OCI-LY7 (cell line): ENCODE measurements at regions not wholly inside any gene's neighbourhood (a gene's known extent, or its start where the extent isn't known, plus 50 kb on each side); places are given as distances from the start of the nearest gene placed in this dataset.
"Not testable (repeated sequence)": the region's sequence is repeated elsewhere in the genome, so short reads cannot be mapped to it uniquely, and the experiment has no call there.

ENCODE experiments used
- BruUV-seq: library from RNA; stranded (reverse); fragments of 400-500 nt; replicated peaks from 2 replicates; lab custom pipeline; 2021; lab: Mats Ljungman, UMichigan
- CTCF ChIA-PET: fragments of 300-600 bp; sonication (Branson Sonifier 250); formaldehyde crosslinking; loops from one replicate; lab custom pipeline; 2022; ENCODE audit warnings: antibody characterized with exemption; ENCODE audit not compliant: unreplicated experiment; lab: Charles Lee
- POLR2A ChIA-PET: fragments of 300-600 bp; sonication (Branson Sonifier 250); formaldehyde crosslinking; loops from one replicate; lab custom pipeline; 2022; ENCODE audit warnings: antibody characterized with exemption; lab: Charles Lee
- DNase-seq: peaks from one replicate; pipeline ENCODE4 v3.0.0-alpha.2; 2015; ENCODE audit warnings: low spot score
- H2AFZ ChIP-seq: fragments of 200-600 bp; sonication (generic), shearing (Covaris generic); 2 replicates; pipeline ENCODE4 v1.6.1; 2014; ENCODE audit warnings: mild to moderate bottlenecking, antibody characterized with exemption, low read length, moderate library complexity
- H3K27ac ChIP-seq: fragments of 200-600 bp; sonication (generic); 2 replicates; pipeline ENCODE4 v1.5.1; 2014; ENCODE audit warnings: mixed run types, low read depth, mild to moderate bottlenecking, moderate library complexity, low read length, inconsistent platforms; ENCODE audit not compliant: poor library complexity, severe bottlenecking
- H3K36me3 ChIP-seq: fragments of 200-600 bp; sonication (generic); 2 replicates; pipeline ENCODE4 v1.6.1; 2014; ENCODE audit warnings: mild to moderate bottlenecking, antibody characterized with exemption, low read length, moderate library complexity, mixed read lengths; ENCODE audit not compliant: insufficient read depth
- H3K4me1 ChIP-seq: fragments of 200-600 bp; sonication (generic); 2 replicates; pipeline ENCODE4 v1.5.1; 2014; ENCODE audit warnings: mild to moderate bottlenecking, low read length; ENCODE audit not compliant: insufficient read depth, poor library complexity, severe bottlenecking
- H3K4me2 ChIP-seq: fragments of 200-600 bp; sonication (generic); 2 replicates; pipeline ENCODE4 v1.6.1; 2014; ENCODE audit warnings: mild to moderate bottlenecking, low read length
- H3K4me3 ChIP-seq: fragments of 200-600 bp; sonication (generic); 2 replicates; pipeline ENCODE4 v1.5.1; 2014; ENCODE audit warnings: mild to moderate bottlenecking, low read depth, low read length; ENCODE audit not compliant: poor library complexity, severe bottlenecking
- H3K79me2 ChIP-seq: fragments of 200-600 bp; sonication (generic); 2 replicates; pipeline ENCODE4 v1.6.1; 2016; ENCODE audit warnings: low read depth, mild to moderate bottlenecking, low read length, moderate library complexity, mixed read lengths; ENCODE audit not compliant: insufficient read depth
- H3K9me2 ChIP-seq: fragments of 200-600 bp; sonication (generic); 2 replicates; pipeline ENCODE4 v1.6.1; 2016; ENCODE audit warnings: mild to moderate bottlenecking, low read length, mixed read lengths; ENCODE audit not compliant: insufficient read depth
- H3K9me3 ChIP-seq: fragments of 200-600 bp; sonication (generic); 2 replicates; pipeline ENCODE4 v1.6.1; 2014; ENCODE audit warnings: mild to moderate bottlenecking, mixed run types, low read length, mixed read lengths
- H4K20me1 ChIP-seq: fragments of 200-600 bp; sonication (generic); 2 replicates; pipeline ENCODE4 v1.6.1; 2014; ENCODE audit warnings: mild to moderate bottlenecking, antibody characterized with exemption, low read length, moderate library complexity, mixed read lengths; ENCODE audit not compliant: insufficient read depth
- CTCF ChIP-seq: fragments of 200-600 bp; sonication (generic); conservative IDR thresholded peaks from 2 replicates; pipeline ENCODE4 v1.5.1; 2014; ENCODE audit warnings: mild to moderate bottlenecking, antibody characterized with exemption, low read length, moderate library complexity, mixed read lengths
- EZH2phosphoT487 ChIP-seq: fragments of 200-600 bp; sonication (generic); IDR thresholded peaks from 2 replicates; pipeline ENCODE4 v1.6.1; 2018; ENCODE audit warnings: low read depth, borderline replicate concordance, mild to moderate bottlenecking, mixed run types, antibody characterized with exemption, low read length, moderate library complexity, mixed read lengths
- intact Hi-C: fragments of 100-400 bp; cut with micrococcal nuclease; formaldehyde crosslinking; loops from one replicate; pipeline ENCODE4 v1.10.0; 2022; ENCODE audit not compliant: unreplicated experiment

GRCh38 chr6:58198301-58198700, 880.9 kb downstream of the PRIM2 start:
- intact Hi-C loops = no loop called here
- H3K4me1 ChIP-seq = no peaks in the 10 kb centered on the region
- no peaks in the 10 kb centered on the region for H3K36me3 ChIP-seq
- TF ChIP-seq EZH2phosphoT487 (no peak), CTCF (no peak)
- H3K27ac ChIP-seq = no peak overlapping the region
- CTCF ChIA-PET = no interaction called here
- H3K4me3 ChIP-seq = no peak overlapping the region
- H3K9me2 ChIP-seq = no peaks in the 10 kb centered on the region
- H2AFZ ChIP-seq = no peak overlapping the region
- no peaks in the 10 kb centered on the region for H3K79me2 ChIP-seq
- POLR2A ChIA-PET = no interaction called here
- H3K4me2 ChIP-seq = no peak overlapping the region
- no peaks in the 10 kb centered on the region for H3K9me3 ChIP-seq
- no peak for DNase-seq
- H4K20me1 ChIP-seq = no peaks in the 10 kb centered on the region
- BruUV-seq = no TSS peak

- intact Hi-C loops, H3K4me1 ChIP-seq, BruUV-seq, H4K20me1 ChIP-seq, H3K4me2 ChIP-seq, POLR2A ChIA-PET, H3K79me2 ChIP-seq, DNase-seq, H2AFZ ChIP-seq, H3K27ac ChIP-seq, CTCF ChIA-PET, H3K4me3 ChIP-seq, H3K9me2 ChIP-seq, H3K9me3 ChIP-seq, H3K36me3 ChIP-seq: not testable (repeated sequence)
These were observed 919.7 kb downstream of the PRIM2 start for GRCh38 chr6:58237124-58237523.

GRCh38 chr6:58238421-58238820, 921.0 kb downstream of the PRIM2 start:
- H3K4me2 ChIP-seq, H3K9me2 ChIP-seq, intact Hi-C loops, H3K4me1 ChIP-seq, H2AFZ ChIP-seq, H3K27ac ChIP-seq, POLR2A ChIA-PET, H3K36me3 ChIP-seq, H4K20me1 ChIP-seq, H3K79me2 ChIP-seq, BruUV-seq, H3K4me3 ChIP-seq, H3K9me3 ChIP-seq, CTCF ChIA-PET, DNase-seq: not testable (repeated sequence)

GRCh38 chr6:58257625-58258024, 940.2 kb downstream of the PRIM2 start:
- POLR2A ChIA-PET, H4K20me1 ChIP-seq, H3K4me1 ChIP-seq, intact Hi-C loops, CTCF ChIA-PET, DNase-seq, H3K36me3 ChIP-seq, BruUV-seq, H3K4me3 ChIP-seq, H2AFZ ChIP-seq, H3K27ac ChIP-seq, H3K9me2 ChIP-seq, H3K79me2 ChIP-seq, H3K9me3 ChIP-seq, H3K4me2 ChIP-seq: not testable (repeated sequence)
